COR-L47 (cell line): ENCODE measurements at regions not wholly inside any gene's neighbourhood (a gene's known extent, or its start where the extent isn't known, plus 50 kb on each side); places are given as distances from the start of the nearest gene placed in this dataset.
A peak's percentile ranks its signal among the peaks of the same experiment; 100 is the strongest.
"Not testable (repeated sequence)": the region's sequence is repeated elsewhere in the genome, so short reads cannot be mapped to it uniquely, and the experiment has no call there.

Source experiments
- DNase-seq: peaks from one replicate; lab custom pipeline; 2025; lab: John Stamatoyannopoulos, UW

GRCh38 chr9:73219985-73220626 is 68.4 kb downstream of the ANXA1 start:
- DNase-seq = no peak

- no peak for DNase-seq
Measured at GRCh38 chr9:73223594-73223993, 71.9 kb downstream of the ANXA1 start.

GRCh38 chr9:73229543-73229942 is 77.9 kb downstream of the ANXA1 start:
- no peak for DNase-seq

GRCh38 chr9:73230251-73230650 is 78.6 kb downstream of the ANXA1 start:
- no peak for DNase-seq

- no peak for DNase-seq
Measured at GRCh38 chr9:73231203-73231602, 79.5 kb downstream of the ANXA1 start.

- DNase-seq = no peak
Measured at GRCh38 chr9:73233359-73234007, 81.8 kb downstream of the ANXA1 start.

GRCh38 chr9:73234008-73234360 is 82.3 kb downstream of the ANXA1 start:
- DNase-seq = no peak

GRCh38 chr9:73237140-73237539 is 85.5 kb downstream of the ANXA1 start:
- DNase-seq = no peak

- peak; percentile 68 for DNase-seq
Measured at GRCh38 chr9:73239570-73240265, 88.1 kb downstream of the ANXA1 start.

GRCh38 chr9:73243078-73243477 is 91.4 kb downstream of the ANXA1 start:
- no peak for DNase-seq

GRCh38 chr9:73259086-73259696 is 107.5 kb downstream of the ANXA1 start:
- no peak for DNase-seq

GRCh38 chr9:73260506-73260905 is 108.8 kb downstream of the ANXA1 start:
- no peak for DNase-seq

GRCh38 chr9:73264631-73265030 is 113.0 kb downstream of the ANXA1 start:
- no peak for DNase-seq

GRCh38 chr9:73265876-73266275 is 114.2 kb downstream of the ANXA1 start:
- no peak for DNase-seq

GRCh38 chr9:73269430-73270101 is 117.9 kb downstream of the ANXA1 start:
- DNase-seq = peak; percentile 31

GRCh38 chr9:73270967-73271721 is 119.5 kb downstream of the ANXA1 start:
- no peak for DNase-seq

GRCh38 chr9:73280113-73280512 is 128.4 kb downstream of the ANXA1 start:
- no peak for DNase-seq

- no peak for DNase-seq
Measured at GRCh38 chr9:73284377-73284776, 132.7 kb downstream of the ANXA1 start.

GRCh38 chr9:73294336-73294735 is 142.7 kb downstream of the ANXA1 start:
- no peak for DNase-seq

- DNase-seq = no peak
Measured at GRCh38 chr9:73325983-73326382, 174.3 kb downstream of the ANXA1 start.

GRCh38 chr9:73327149-73327548 is 175.5 kb downstream of the ANXA1 start:
- no peak for DNase-seq

GRCh38 chr9:73337182-73337581 is 185.5 kb downstream of the ANXA1 start:
- DNase-seq = not testable (repeated sequence)
